ENCODE measurements at regions not wholly inside any gene's neighbourhood (a gene's known extent, or its start where the extent isn't known, plus 50 kb on each side); places are given as distances from the start of the nearest gene placed in this dataset.

GRCh38 chr4:141403782-141404181 lies 183.1 kb downstream of the ZNF330 start:
- DNase-seq (ENCODE audit: low read depth, low spot score) = no peak

DNA sequence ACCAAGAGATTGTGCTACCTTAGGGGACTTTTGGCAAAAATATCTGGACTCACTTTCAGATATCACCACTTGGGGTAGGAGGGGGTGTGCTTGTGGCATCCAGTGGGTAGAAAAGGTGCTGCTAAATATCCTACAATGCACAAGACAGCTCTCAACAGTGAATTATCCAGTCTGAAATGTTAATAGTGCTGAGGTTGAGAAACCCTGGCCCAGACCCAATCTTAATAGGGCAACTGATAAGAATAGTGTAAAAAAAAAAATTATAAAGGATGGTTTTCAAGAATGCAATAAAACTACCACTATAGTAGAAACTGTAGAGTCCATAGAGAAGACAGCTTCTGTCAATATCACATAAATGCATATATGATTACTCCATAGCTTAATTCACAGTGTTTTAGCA lies 185.5 kb downstream of the ZNF330 start:
- no peak for DNase-seq (ENCODE audit: low read depth, low spot score)

GRCh38 chr4:141409556-141409955 lies 188.9 kb downstream of the ZNF330 start:
- no peak for DNase-seq (ENCODE audit: low read depth, low spot score)

DNA sequence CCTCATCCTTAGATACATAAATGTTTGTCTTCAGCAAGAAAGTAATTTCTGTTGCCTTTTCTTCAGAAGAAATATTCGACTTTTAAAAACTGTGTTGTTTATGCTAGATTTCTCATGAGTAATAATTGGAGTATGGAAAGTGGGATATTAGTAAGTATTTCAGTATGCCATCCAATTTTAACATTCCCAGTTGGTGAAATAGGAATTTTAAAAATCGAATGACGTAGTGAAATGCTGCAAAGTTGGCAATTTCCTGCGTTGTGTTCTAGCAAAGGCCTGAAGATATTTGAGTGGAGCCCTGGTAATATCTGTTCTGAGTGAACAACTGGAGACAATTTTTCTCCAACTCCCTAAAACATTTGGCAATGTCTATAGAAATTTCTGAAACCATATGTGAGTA lies 190.1 kb downstream of the ZNF330 start:
- DNase-seq (ENCODE audit: low read depth, low spot score) = no peak

GRCh38 chr4:141411936-141412335 lies 191.2 kb downstream of the ZNF330 start:
- no peak for DNase-seq (ENCODE audit: low read depth, low spot score)

DNA sequence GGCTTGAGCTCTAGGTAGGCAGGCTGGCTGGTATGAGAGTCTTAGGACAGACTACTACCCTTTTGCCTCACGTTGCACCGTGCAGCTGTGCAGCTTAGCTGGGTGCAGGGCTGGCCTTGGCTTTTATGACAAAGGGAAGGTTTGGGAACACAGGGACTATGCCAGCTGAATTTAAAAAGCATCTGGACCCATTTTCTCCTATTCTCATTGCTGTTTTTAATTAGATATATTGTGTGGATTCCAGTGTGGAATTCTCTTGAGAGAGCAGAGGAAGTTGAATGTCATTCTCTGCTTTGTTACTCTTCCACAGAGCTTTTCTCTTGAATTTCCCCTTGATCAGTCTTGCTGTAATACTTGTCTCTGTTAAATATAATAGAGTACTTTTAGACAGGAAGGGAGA lies 192.7 kb downstream of the ZNF330 start:
- DNase-seq (ENCODE audit: low read depth, low spot score) = no peak

DNA sequence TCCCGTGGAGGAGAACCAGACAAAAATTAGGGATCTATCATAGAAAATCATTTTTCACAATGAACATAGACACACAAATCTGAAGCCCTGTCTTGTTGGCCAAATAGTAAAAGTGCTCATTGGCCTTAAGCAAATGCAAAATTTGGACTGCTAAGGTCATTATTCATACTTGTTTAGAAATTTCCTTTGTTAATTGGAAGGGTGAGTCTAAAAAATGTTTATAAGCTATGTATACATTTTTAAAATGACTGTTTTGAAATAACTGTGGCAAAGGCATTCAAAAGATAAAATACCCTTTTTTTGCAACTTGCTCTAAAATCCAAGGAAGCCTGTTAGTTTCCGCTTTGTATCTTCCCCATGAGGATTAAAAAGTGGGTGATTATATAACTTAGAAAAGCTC lies 195.0 kb downstream of the ZNF330 start:
- no peak for DNase-seq (ENCODE audit: low read depth, low spot score)

- no peak for DNase-seq (ENCODE audit: low read depth, low spot score)
These were observed 195.5 kb downstream of the ZNF330 start for GRCh38 chr4:141416219-141416618.

GRCh38 chr4:141416677-141417363 lies 196.1 kb downstream of the ZNF330 start:
- no peak for DNase-seq (ENCODE audit: low read depth, low spot score)

GRCh38 chr4:141417387-141417786 lies 196.7 kb downstream of the ZNF330 start:
- DNase-seq (ENCODE audit: low read depth, low spot score) = no peak

- DNase-seq (ENCODE audit: low read depth, low spot score) = no peak
These were observed 204.4 kb downstream of the ZNF330 start for GRCh38 chr4:141425124-141425523.

DNA sequence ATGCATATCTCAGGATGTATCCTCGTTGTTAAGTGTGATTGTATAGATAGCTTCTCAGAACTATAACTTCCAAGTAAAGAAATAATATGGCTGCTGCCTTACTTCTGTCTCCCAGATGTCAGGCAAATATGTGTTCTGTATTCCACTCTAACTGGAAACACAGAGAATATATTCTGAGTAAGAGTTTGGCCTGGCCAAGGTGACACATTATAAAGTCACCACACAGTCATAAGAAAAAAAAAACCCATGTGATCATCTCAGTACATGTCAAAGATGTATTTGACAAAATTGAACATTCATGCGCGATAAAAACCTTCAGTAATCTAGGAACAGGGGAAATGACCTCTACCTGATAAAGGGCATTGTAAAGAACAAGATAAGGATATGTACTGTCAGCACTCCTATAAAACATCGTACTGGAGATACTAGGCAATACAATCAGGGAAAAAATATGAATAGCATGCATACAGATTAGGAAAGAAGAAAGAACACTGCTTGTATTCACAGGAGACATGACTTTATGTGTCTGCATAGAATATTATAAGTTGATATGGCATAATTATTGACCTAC lies 207.1 kb downstream of the ZNF330 start:
- DNase-seq (ENCODE audit: low read depth, low spot score) = no peak

DNA sequence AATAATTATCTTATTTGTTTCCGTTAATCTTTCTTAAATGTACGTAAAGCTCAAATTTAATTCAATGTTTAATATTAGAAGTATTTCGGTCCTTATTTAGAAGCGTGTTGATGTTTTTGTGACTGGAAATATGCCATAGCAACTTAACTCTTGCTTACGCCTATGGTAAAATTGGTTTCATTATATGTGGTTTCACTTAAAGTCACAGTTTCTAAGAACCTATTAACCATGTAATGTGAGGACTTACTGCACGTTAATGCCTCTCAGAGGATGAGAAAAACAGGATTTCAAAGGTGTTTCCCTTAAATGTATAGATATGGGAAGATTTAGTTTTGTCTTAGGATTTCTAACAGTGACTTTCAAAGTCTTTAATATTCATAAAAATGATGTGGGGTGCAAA lies 206.4 kb upstream of the IL15 start:
- no peak for DNase-seq (ENCODE audit: low read depth, low spot score)

DNA sequence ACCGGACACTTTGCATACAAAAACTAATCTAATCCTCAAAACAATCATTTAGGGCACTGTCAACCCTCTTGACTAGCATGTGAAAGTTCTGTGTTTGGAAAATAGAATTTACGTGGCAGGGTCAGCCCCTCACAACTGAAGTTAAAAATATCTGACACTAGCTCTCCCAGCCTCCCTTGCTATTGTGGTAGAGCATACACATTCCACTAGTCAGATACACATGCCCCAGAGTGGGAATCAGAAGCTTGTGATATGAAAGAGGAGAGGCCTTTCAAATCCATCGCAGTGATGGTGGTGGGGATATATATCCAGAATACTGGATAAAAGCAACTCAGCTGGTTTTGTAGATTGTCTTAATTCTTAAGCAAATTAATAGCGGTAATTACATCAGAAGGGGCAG lies 205.7 kb upstream of the IL15 start:
- no peak for DNase-seq (ENCODE audit: low read depth, low spot score)

GRCh38 chr4:141432000-141432712 lies 204.2 kb upstream of the IL15 start:
- no peak for DNase-seq (ENCODE audit: low read depth, low spot score)

DNA sequence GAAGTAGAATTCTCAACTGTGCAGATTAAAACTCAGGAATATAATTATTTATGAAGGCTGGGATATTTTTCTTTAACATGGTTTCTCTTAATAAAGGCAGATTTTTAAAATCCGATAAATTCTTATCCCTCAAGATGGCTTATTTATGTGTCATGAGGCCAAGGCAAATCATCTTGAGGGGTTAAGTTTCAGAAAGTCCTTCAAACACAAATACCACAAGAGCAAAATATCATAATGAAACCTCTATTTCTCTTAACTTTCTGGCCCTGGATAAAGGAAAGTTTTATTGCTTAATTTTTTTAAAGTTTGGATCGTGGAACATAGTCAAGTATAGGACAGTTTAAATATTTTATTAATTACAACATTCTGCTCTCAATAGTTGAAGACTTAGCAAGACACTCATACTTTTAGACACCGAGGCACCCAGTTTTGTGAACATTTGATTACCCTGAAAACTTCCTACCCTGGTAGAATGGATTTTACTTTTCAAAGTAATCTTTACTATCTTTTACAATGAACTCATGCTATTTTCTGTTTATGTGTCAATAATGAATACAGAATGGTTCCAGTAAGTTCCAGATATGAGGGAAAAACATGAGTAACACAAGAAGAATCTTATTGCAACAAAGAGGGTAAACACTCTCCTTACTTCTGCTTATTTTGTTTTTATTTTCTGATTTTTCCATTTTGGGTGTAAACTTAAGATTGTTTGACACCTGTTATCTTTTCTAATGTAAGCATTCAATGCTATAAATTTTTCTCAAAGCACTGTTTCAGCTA lies 200.7 kb upstream of the IL15 start:
- no peak for DNase-seq (ENCODE audit: low read depth, low spot score)

DNA sequence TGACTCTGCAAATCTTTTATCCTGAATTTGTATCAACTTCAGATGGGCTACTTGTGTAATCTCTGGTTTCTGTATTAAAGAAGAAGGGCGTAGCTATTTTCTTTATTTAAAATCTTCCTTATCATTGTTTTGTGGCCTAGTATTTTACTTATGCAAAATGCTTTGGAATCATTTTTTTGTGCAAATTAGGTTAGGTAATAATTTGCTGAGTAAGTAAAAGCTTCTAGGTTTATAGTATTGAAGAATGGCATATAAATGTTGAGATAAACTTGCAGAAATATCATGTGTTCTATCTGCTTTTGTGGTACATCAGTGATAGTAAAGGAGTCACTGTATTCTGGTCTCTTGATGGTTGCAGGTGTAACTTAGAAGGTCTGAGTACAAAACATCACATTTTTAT lies 197.2 kb upstream of the IL15 start:
- no peak for DNase-seq (ENCODE audit: low read depth, low spot score)

GRCh38 chr4:141447761-141448160 lies 188.6 kb upstream of the IL15 start:
- no peak for DNase-seq (ENCODE audit: low read depth, low spot score)

- DNase-seq (ENCODE audit: low read depth, low spot score) = no peak
These were observed 187.9 kb upstream of the IL15 start for GRCh38 chr4:141448490-141448889.

- no peak for DNase-seq (ENCODE audit: low read depth, low spot score)
These were observed 186.5 kb upstream of the IL15 start for GRCh38 chr4:141449927-141450326.

- DNase-seq (ENCODE audit: low read depth, low spot score) = no peak
These were observed 180.7 kb upstream of the IL15 start for GRCh38 chr4:141455651-141456050.

DNA sequence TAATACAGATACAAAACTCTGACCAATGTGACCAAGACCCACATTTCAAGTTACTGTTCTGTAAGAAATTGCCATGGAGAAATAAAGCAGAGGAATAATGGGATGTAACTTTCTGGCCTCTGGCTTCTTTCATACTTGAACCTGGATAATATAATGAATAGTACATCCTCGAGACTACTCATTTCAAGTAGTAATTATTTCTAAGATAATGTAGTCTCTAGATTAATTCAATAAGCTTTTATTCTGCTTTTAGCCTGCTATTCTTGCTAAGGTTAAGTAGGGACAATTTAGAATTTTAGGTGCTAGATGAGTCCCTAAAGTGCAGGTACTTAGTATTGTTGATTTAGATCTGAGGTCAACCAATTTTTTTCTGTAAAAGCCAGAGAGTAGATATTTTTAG lies 178.7 kb upstream of the IL15 start:
- no peak for DNase-seq (ENCODE audit: low read depth, low spot score)

Measured in brain pericyte (primary cell).